NCI-H524 (cell line): ENCODE measurements at regions not wholly inside any gene's neighbourhood (a gene's known extent, or its start where the extent isn't known, plus 50 kb on each side); places are given as distances from the start of the nearest gene placed in this dataset.

ENCODE experiments used
- DNase-seq, 2 experiments: peaks; one replicate each; lab custom pipeline; 2025; lab: John Stamatoyannopoulos, UW

DNA sequence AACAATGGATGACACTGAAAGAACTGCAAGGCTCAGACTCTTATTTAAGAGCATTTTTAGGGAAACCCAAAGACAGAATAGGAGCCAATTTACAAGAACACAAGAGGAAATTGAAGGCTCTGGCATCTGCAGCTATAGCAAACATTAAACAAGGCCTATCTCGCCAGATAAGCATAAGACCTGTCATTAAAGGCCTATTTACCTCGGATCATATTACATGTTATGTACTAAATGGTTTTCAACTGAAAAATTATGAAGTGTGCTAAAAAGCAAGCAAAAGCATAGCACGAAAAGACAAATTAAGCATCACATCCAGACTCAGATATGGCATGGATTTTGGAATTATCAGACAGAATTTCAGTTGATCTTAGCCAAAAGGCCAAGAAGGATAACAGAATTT lies 617.1 kb downstream of the SQOR start:
- no peak for DNase-seq

DNA sequence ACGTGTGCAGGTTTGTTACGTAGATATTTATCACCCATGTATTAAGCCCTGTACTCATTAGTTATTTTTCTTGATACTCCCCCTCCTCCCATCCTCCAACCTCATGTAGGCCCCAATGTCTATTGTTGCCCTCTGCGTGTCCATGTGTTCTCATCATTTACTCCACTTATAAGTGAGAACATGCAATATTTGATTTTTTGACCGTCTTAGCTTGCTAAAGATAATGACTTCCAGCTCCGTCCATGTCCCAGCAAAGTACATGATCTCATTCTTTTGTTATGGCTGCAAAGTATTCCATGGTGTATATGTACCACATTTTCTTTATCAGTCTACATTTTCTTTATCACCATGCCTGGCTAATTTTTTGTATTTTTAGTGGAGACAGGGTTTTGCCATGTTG lies 623.2 kb downstream of the SQOR start:
- no peak for DNase-seq

DNA sequence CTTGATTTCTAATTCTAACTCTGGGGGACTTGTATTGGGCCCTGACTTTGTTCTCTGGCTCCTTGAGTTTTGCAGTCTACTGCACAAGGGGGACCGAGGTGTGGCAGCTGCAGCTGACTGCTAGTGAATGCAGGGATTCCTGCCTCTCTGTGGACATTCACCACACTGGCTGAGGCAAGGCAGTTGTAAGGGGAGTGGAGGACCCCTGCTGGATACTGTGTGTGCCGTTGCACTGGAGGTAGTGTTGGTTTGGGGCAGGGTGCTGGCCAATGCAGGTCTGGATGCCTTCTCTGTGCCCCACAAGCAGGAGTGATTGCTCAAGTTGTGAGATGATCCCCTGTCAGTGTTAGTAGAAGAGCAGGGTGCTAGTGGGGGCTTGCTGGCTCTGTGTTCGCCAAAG lies 626.1 kb downstream of the SQOR start:
- DNase-seq, result peak; percentile 24 to 70

GRCh38 chr15:46265664-46266347 lies 631.0 kb downstream of the SQOR start:
- peak in 1 of 2 experiments; percentile 35 for DNase-seq

- DNase-seq, result peak; percentile 81 to 98
Observed at GRCh38 chr15:46266661-46267060, 631.8 kb downstream of the SQOR start.

DNA sequence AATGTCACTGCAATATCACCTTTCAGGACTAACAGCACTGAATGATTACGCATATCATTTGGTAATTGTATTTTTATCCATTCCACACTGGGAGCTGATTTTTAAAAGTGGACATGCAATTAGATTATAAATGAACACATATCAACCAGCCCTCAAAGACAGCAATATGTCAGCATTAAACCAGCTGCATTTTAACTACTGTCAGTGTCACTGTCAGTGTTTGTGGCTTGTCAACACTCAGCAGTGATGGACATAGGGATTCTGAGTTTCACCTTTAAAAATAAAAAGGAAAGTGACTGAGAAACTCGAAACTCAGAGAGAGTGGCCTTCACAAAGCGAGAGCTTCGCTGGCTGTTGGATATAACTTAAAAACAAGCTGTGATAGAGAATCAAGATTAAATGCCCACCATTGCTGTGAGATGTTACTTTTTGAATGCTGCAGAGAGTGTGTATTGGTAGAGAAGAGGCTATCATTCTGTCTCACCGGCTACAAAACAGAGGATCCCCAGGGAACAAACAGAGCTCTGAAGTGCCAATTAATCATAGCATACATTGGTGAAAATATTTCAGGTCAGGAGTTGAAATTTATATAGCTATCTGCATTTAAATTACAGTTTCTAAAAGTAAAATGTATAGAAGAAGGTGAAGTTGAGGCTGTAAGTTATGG lies 635.8 kb downstream of the SQOR start:
- no peak for DNase-seq

DNA sequence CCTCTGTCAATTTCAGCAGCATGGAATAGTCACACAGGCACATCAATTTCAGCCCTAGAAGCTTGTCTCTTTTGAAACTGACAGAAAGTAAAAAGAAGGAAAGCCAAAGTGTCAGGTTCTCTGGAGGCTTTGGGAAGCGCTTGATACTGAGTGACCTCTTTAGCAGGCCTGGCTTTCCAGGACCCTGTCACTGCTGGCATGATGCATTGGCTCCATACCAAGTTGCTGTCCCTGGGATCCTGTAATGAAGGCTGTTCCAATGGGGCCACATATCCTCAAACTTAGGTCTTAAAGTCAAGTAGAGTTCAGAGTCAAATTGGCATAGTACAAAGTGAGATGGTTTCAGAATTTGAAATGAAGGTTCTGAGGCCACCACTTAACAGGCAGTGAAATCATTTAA lies 640.9 kb downstream of the SQOR start:
- no peak for DNase-seq

DNA sequence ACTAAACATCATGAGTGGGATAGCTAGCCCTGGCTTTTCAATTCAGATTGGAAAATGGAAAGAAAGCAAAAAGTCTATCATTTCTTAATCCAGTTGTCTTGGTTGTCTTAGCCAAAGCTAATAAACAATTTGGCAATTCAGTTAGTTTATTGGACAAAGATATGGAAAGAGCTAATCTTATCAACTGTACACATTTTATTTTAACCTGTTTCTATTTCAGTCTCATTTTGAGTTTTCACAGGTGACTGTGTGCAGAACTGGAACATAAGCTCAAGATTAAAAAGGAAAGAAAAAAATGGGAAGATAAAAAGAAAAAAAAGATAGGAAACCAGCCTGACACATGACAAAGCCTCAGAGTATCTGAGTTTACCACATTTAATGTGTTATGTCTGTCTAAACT lies 642.6 kb downstream of the SQOR start:
- DNase-seq, result no peak

GRCh38 chr15:46278062-46278461 lies 643.2 kb downstream of the SQOR start:
- peak; percentile 97 to 99 for DNase-seq

DNA sequence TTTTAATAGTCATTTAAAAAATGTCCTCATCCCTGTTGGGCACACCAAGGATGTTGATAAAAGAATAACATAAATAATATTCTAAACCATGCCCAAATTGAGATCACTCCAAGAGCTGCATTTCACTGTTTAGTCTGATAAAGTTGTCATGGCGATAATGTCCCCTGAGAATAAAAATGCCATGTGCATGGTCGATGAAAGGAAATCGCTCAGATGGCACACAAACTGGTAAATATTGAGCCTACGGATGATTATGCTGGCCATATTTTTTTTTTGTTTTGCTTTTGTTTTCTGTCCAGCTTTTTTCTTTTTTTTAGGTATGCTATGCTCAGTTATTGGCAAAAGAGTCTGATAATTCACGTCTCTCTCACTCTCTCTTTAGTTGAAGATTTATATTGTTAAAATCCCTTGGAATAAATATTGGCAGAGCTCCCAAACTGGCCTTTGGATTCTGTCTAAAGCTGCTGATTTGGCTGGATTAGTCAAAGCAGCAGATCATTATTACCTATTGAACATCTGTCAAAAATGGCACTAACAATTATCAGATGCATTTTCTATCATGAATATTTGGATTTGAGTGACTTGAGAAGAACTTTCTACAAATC lies 643.8 kb downstream of the SQOR start:
- DNase-seq, result peak; percentile 93 to 95

DNA sequence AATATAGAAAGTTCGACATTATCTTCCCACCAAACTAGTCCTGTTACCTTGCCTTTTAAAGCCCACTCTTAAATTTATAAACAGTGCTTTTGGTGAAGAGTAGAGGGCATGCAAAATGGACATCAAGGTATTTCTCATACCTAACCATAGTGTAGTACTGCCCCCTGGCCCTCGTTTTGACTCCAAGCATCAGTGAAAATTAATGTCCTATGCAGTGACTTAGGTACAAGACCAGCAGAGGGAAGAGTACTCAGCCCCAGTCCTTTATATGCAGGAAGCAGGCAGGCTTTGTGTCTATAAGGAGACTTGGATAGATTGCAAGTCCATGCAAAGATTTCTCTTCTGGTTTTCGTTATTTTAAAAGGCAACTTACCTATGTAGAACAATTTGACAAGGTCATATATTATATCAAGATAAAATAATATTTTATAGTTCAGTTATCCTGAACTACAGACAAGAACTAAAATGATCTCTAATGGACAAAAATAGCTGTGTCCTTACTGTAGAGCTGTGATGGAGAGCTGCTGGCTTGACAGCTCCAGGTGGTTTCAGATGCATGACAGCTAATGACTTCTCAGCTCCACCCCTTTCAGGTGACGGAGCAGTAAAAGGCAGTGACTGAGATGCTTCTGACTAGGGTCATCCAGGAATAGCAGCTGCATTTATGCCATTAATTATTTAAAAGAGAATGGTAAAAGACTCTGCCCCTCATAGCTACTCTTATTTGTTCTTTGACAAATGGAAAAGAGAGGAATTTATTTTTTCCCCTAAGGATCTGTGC lies 646.1 kb downstream of the SQOR start:
- DNase-seq, result peak; percentile 91 to 95

DNA sequence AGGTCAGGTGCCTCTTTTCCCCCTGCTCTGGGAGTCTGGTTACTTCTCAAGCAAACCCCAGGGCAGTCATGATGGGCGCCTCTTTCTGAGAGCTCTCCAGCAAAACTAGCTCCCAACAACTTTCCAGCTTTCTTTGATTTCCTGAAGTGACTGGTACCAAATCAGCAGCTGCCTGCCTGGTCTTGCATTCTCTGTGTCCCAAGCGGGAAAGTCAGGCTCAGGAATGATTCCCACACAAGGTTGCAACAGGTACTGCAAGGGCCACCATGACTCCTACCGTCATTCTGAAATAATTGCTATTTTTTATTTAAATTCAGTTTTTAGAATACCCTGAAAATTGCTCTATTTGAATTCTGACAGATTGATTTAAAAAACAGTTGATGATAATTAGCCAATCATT lies 658.7 kb downstream of the SQOR start:
- no peak for DNase-seq

DNA sequence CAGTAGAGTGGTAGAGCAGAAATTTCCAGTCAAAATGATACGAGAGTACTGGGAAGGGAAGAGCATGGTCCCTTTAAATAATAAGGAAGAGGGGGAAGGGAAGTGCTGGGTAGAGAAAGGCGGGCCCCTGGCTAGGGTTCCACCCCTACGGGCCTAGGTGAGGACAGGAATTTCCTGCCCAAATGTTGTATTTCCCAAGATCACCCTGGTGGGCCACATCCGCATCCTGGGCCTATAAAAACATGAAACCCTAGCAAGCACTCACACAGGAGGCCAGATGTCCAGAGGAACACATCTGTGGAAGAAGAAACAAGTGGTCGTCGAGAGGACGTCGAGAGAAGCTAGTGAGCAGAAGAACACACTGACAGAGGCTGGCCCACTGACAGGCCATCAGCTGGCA lies 661.2 kb downstream of the SQOR start:
- peak in 1 of 2 experiments; percentile 18 for DNase-seq

DNA sequence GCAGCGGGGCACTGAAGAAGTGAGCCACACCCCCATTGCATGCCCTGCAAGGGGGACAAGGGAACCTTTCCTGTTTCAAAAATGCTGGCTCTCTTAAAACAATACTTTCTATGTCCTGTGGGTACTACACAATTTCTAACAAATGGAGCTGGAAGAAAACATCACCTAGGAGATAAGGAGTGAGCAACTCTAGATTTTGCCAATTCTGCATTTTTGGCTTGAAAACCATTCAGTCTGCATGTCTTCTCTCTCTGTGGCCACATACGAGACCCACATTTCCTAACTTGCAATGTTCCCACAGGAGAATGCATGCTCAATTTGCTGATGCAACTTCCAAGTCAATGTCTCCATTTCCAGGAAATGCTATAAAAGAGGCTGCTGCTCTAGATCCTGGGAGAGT lies 662.0 kb downstream of the SQOR start:
- no peak for DNase-seq

- no peak for DNase-seq
Observed at GRCh38 chr15:46297766-46298165, 662.9 kb downstream of the SQOR start.

GRCh38 chr15:46300716-46301115 lies 665.9 kb downstream of the SQOR start:
- DNase-seq, result no peak

GRCh38 chr15:46301291-46301690 lies 666.5 kb downstream of the SQOR start:
- no peak for DNase-seq

- no peak for DNase-seq
Observed at GRCh38 chr15:46301826-46302225, 667.0 kb downstream of the SQOR start.

GRCh38 chr15:46304321-46304720 lies 669.5 kb downstream of the SQOR start:
- no peak for DNase-seq

GRCh38 chr15:46307746-46308145 lies 672.9 kb downstream of the SQOR start:
- DNase-seq, result no peak

DNA sequence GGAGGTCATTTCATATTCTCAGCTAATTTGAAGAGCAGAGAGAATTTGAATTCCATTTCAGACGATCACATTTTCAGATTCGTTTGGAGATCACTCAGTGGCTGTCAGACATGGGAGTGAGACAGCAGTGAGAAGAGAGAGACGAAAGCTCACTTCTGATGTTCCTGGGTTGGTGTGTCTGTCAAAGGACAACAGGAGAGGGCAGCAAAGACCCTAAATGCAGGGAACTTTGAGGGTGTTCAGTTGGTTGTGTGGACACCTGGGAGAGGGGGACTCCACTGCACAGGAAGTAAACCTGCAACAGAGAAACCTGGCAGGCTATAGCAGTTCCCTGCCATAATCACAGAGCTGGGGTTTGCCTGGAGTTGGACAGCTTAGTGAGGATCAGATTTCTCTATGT lies 675.1 kb downstream of the SQOR start:
- DNase-seq, result peak; percentile 66 to 82

DNA sequence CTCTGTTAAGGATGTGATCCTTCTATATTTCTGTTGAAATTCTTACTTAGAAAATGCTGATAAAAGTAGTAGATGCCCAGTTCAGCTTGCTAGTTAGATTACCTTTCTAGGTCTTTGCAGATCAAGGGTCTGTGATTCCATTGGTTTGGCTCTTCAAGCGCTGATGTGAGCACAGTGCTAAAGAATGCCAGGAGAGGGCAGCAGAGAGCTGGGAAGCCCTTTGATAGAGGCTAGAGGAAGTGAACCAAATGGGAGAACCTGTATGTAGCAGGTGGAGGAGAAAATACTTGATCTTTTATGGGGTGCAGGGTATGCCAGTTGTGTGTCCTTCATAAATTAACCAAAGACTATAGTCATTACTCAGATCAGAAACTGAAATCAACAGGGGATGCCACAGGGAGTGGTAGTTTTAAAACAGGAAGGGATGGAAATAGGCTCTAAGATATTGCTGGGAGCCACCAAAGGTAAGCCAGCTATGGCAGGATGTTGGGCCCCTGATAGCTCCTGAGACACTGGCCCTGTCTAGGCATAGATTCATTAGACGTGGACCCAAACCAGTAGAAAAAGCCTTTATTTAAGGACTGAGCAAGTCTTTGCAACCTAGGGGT lies 677.4 kb downstream of the SQOR start:
- peak; percentile 92 to 94 for DNase-seq
